HCT116 (cell line): ENCODE measurements at regions not wholly inside any gene's neighbourhood (a gene's known extent, or its start where the extent isn't known, plus 50 kb on each side); places are given as distances from the start of the nearest gene placed in this dataset.

Source experiments
- ATAC-seq: fragments of 200-7000 bp; cut with Tn5 transposase; 2 replicates; pipeline ENCODE4 v1.9.1; 2020; ENCODE audit warnings: mild to moderate bottlenecking, moderate library complexity
- BruUV-seq: library from RNA; stranded (reverse); fragments of 400-500 nt; replicated peaks from 2 replicates; lab custom pipeline; 2021; lab: Mats Ljungman, UMichigan
- CTCF ChIA-PET: fragments of 300-600 bp; sonication (Branson Sonifier 250); formaldehyde crosslinking; loops from one replicate; lab custom pipeline; 2021; ENCODE audit warnings: antibody characterized with exemption; lab: Charles Lee
- POLR2A ChIA-PET: fragments of 300-600, 350-600 bp; sonication (Branson Sonifier 250); formaldehyde crosslinking; loops from one replicate; lab custom pipeline; 2021; ENCODE audit warnings: antibody characterized with exemption; lab: Charles Lee
- RAD21 ChIA-PET, 2 experiments: fragments of 300-600 bp; sonication (Branson Sonifier 250); formaldehyde crosslinking; loops; one replicate each; lab custom pipeline; 2023; ENCODE audit warnings: low total read pairs in 2 of 2; ENCODE audit not compliant: uncharacterized antibody in 2 of 2, unreplicated experiment in 2 of 2, low non-redundant PET in 1 of 2; lab: Charles Lee
- DNase-seq: peaks from one replicate; pipeline ENCODE4 v3.0.0-alpha.2; 2010; ENCODE audit warnings: low read depth, low spot score
- H2AFZ ChIP-seq: fragments of 200-600 bp; shearing (Covaris generic), sonication (generic); 2 replicates; pipeline ENCODE4 v1.6.1; 2017; ENCODE audit warnings: low read depth, mixed run types, mixed read lengths, antibody characterized with exemption, low read length; ENCODE audit not compliant: poor library complexity, severe bottlenecking
- H3K27ac ChIP-seq: 2 replicates; pipeline ENCODE4 v1.5.1; 2012; ENCODE audit warnings: low read depth, low read length
- H3K27me3 ChIP-seq: fragments of 200-600 bp; sonication (generic); 2 replicates; pipeline ENCODE4 v1.6.1; 2016; ENCODE audit warnings: mixed run types, low read length, mixed read lengths; ENCODE audit not compliant: insufficient read depth
- H3K36me3 ChIP-seq, 2 experiments: fragments of 200-500 bp in 1 of 2; fragments of 200-600 bp in 1 of 2; sonication (Bioruptor generic) in 1 of 2; sonication (generic) in 1 of 2; 2 replicates each; pipeline versions ENCODE4 v1.5.1 to v1.6.1; 2014 to 2016; ENCODE audit warnings: low read length in 2 of 2, inconsistent platforms in 1 of 2, mixed read lengths in 1 of 2, mixed run types in 1 of 2; ENCODE audit not compliant: insufficient read depth in 2 of 2, control insufficient read depth in 1 of 2
- H3K4me1 ChIP-seq, 2 experiments: fragments of 200-600 bp in 1 of 2; sonication (generic) in 1 of 2; 2 replicates each; pipeline versions ENCODE4 v1.5.1 to v1.6.1; 2012 to 2017; ENCODE audit warnings: low read length in 2 of 2, inconsistent platforms in 1 of 2, mild to moderate bottlenecking in 1 of 2, mixed read lengths in 1 of 2, mixed run types in 1 of 2, moderate library complexity in 1 of 2; ENCODE audit not compliant: insufficient read depth in 2 of 2, control insufficient read depth in 1 of 2
- H3K4me2 ChIP-seq: fragments of 200-600 bp; sonication (generic); 2 replicates; pipeline ENCODE4 v1.6.1; 2017; ENCODE audit warnings: mixed run types, low read length, mixed read lengths
- H3K4me3 ChIP-seq, 2 experiments: fragments of 200-600 bp in 1 of 2; sonication (generic) in 1 of 2; replicated peaks in 1 of 2; 2 replicates each; pipeline ENCODE4 v1.5.1; 2011 to 2016; ENCODE audit warnings: low read length in 2 of 2, control low read depth in 1 of 2, low read depth in 1 of 2, mild to moderate bottlenecking in 1 of 2, mixed read lengths in 1 of 2, mixed run types in 1 of 2
- H3K79me2 ChIP-seq: fragments of 200-600 bp; sonication (generic); 2 replicates; pipeline ENCODE4 v1.6.1; 2017; ENCODE audit warnings: mild to moderate bottlenecking, mixed run types, low read length, moderate library complexity, mixed read lengths; ENCODE audit not compliant: insufficient read depth
- H3K9ac ChIP-seq: fragments of 200-600 bp; sonication (generic); 2 replicates; pipeline ENCODE4 v1.6.1; 2016; ENCODE audit warnings: low read length, mixed read lengths
- H3K9me2 ChIP-seq: fragments of 200-600 bp; sonication (generic), shearing (Covaris generic); 2 replicates; pipeline ENCODE4 v1.6.1; 2017; ENCODE audit warnings: mixed run types, mild to moderate bottlenecking, moderate library complexity; ENCODE audit not compliant: insufficient read depth
- H3K9me3 ChIP-seq, 2 experiments: fragments of 200-500 bp in 1 of 2; fragments of 200-600 bp in 1 of 2; sonication (Bioruptor generic) in 1 of 2; sonication (generic) in 1 of 2; 2 replicates each; pipeline ENCODE4 v1.6.1; 2014 to 2017; ENCODE audit warnings: low read length in 2 of 2, mixed read lengths in 2 of 2, inconsistent platforms in 1 of 2, low read depth in 1 of 2, mild to moderate bottlenecking in 1 of 2, mixed run types in 1 of 2, moderate library complexity in 1 of 2; ENCODE audit not compliant: control insufficient read depth in 1 of 2, insufficient read depth in 1 of 2
- H4K20me1 ChIP-seq: fragments of 200-600 bp; sonication (generic), shearing (Covaris generic); 2 replicates; pipeline ENCODE4 v1.6.1; 2017; ENCODE audit warnings: mixed run types, mild to moderate bottlenecking, moderate library complexity; ENCODE audit not compliant: insufficient read depth
- CBX3 ChIP-seq: IDR thresholded peaks from 2 replicates; pipeline ENCODE4 v1.6.1; 2012; ENCODE audit warnings: low read depth
- EGR1 ChIP-seq: IDR thresholded peaks from 2 replicates; pipeline ENCODE4 v1.6.1; 2012; ENCODE audit warnings: low read depth
- RAD21 ChIP-seq: IDR thresholded peaks from 2 replicates; pipeline ENCODE4 v1.6.1; 2012; ENCODE audit warnings: low read depth, mild to moderate bottlenecking
- SP1 ChIP-seq: IDR thresholded peaks from 2 replicates; pipeline ENCODE4 v1.6.1; 2012; ENCODE audit warnings: low read depth
- SRF ChIP-seq: IDR thresholded peaks from 2 replicates; pipeline ENCODE4 v1.6.1; 2012; ENCODE audit warnings: low read depth
- YY1 ChIP-seq: IDR thresholded peaks from 2 replicates; pipeline ENCODE4 v1.6.1; 2011; ENCODE audit warnings: low read length, low read depth, moderate library complexity, mild to moderate bottlenecking; ENCODE audit not compliant: insufficient replicate concordance; ENCODE audit errors: extremely low read depth
- ZFX ChIP-seq: fragments of 450-650 bp; IDR thresholded peaks from 2 replicates; pipeline ENCODE4 v1.6.1; 2017
- ZNF274 ChIP-seq: fragments of 200-500 bp; sonication (Bioruptor generic); IDR thresholded peaks from 2 replicates; pipeline ENCODE4 v1.6.1; 2014; ENCODE audit warnings: mild to moderate bottlenecking, low read depth, low read length, inconsistent platforms
- intact Hi-C: fragments of 100-400 bp; cut with micrococcal nuclease; formaldehyde crosslinking; loops from 2 replicates; pipeline ENCODE4 v1.10.0; 2022
- TF ChIP-seq, protein P1 (sequence below): IDR thresholded peaks from 2 replicates; pipeline ENCODE4 v1.6.1; 2011; ENCODE audit warnings: mild to moderate bottlenecking, low read length, moderate library complexity; ENCODE audit not compliant: insufficient replicate concordance; ENCODE audit errors: extremely low read depth
- TF ChIP-seq, protein P2 (sequence below): IDR thresholded peaks from 2 replicates; pipeline ENCODE4 v1.6.1; 2012; ENCODE audit warnings: low read depth

DNA sequence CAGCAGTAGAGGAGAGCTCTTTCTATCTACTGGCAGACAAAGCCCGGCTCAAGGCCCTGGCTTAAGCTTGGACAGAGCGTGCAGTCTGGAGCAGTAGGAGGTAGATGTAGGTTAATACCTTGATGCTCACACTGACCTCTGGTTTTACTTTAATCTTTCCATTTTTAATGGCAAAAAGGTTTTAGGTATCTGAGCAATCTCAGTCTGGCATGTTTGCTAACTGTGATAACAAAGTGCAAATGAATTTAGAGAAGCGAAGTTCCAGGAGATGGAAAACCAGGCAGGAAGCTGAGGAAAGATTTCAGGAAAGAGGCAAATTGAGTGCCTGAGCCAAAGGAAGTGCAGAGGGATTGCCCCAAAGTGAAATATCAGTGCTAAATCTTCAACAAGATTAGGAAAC lies 356.6 kb downstream of the FOXO1 start:
- CTCF ChIA-PET = no interaction called here
- POLR2A ChIA-PET = no interaction called here
- RAD21 ChIA-PET = no interaction called here
- ATAC-seq (no peak), DNase-seq (no peak)
- Histone ChIP-seq H3K36me3 (no peaks in the 10 kb centered on the region), H4K20me1 (no peaks in the 10 kb centered on the region), H3K27me3 (no peaks in the 10 kb centered on the region), H3K4me3 (no peak overlapping the region), H3K9me3 (peaks cover 3 to 5% of the 10 kb centered on the region in 2 experiments; a peak in 1 of 4 replicates), H3K4me1 (no peaks in the 10 kb centered on the region), H3K9ac (no peak overlapping the region), H3K4me2 (no peak overlapping the region), H2AFZ (no peak overlapping the region), H3K79me2 (no peaks in the 10 kb centered on the region), H3K9me2 (no peaks in the 10 kb centered on the region), H3K27ac (no peak overlapping the region)
- no TSS peak for BruUV-seq
- intact Hi-C loops = no loop called here
- TF ChIP-seq ZNF274 = no peak
- no peak for TF ChIP-seq SP1
- TF ChIP-seq, protein P1, sequence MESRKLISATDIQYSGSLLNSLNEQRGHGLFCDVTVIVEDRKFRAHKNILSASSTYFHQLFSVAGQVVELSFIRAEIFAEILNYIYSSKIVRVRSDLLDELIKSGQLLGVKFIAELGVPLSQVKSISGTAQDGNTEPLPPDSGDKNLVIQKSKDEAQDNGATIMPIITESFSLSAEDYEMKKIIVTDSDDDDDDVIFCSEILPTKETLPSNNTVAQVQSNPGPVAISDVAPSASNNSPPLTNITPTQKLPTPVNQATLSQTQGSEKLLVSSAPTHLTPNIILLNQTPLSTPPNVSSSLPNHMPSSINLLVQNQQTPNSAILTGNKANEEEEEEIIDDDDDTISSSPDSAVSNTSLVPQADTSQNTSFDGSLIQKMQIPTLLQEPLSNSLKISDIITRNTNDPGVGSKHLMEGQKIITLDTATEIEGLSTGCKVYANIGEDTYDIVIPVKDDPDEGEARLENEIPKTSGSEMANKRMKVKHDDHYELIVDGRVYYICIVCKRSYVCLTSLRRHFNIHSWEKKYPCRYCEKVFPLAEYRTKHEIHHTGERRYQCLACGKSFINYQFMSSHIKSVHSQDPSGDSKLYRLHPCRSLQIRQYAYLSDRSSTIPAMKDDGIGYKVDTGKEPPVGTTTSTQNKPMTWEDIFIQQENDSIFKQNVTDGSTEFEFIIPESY = no peak
- TF ChIP-seq, protein P2, sequence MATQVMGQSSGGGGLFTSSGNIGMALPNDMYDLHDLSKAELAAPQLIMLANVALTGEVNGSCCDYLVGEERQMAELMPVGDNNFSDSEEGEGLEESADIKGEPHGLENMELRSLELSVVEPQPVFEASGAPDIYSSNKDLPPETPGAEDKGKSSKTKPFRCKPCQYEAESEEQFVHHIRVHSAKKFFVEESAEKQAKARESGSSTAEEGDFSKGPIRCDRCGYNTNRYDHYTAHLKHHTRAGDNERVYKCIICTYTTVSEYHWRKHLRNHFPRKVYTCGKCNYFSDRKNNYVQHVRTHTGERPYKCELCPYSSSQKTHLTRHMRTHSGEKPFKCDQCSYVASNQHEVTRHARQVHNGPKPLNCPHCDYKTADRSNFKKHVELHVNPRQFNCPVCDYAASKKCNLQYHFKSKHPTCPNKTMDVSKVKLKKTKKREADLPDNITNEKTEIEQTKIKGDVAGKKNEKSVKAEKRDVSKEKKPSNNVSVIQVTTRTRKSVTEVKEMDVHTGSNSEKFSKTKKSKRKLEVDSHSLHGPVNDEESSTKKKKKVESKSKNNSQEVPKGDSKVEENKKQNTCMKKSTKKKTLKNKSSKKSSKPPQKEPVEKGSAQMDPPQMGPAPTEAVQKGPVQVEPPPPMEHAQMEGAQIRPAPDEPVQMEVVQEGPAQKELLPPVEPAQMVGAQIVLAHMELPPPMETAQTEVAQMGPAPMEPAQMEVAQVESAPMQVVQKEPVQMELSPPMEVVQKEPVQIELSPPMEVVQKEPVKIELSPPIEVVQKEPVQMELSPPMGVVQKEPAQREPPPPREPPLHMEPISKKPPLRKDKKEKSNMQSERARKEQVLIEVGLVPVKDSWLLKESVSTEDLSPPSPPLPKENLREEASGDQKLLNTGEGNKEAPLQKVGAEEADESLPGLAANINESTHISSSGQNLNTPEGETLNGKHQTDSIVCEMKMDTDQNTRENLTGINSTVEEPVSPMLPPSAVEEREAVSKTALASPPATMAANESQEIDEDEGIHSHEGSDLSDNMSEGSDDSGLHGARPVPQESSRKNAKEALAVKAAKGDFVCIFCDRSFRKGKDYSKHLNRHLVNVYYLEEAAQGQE = no peak
- no peak for TF ChIP-seq EGR1
- no peak for TF ChIP-seq RAD21
- TF ChIP-seq SRF = no peak
- no peak for TF ChIP-seq YY1
- TF ChIP-seq CBX3 = no peak
- no peak for TF ChIP-seq ZFX
